Epithelial cell of esophagus (primary cell): ENCODE measurements at regions not wholly inside any gene's neighbourhood (a gene's known extent, or its start where the extent isn't known, plus 50 kb on each side); places are given as distances from the start of the nearest gene placed in this dataset.

Experiments
- DNase-seq: peaks from one replicate; pipeline ENCODE4 v3.0.0; 2010; ENCODE audit warnings: low read depth
- H3K4me3 ChIP-seq: 2 replicates; pipeline ENCODE4 v1.5.1; 2011; ENCODE audit warnings: mild to moderate bottlenecking, low read length, control low read depth
- CTCF ChIP-seq: IDR thresholded peaks from 2 replicates; pipeline ENCODE4 v1.5.1; 2011; ENCODE audit warnings: low read depth, mild to moderate bottlenecking, low read length, control low read depth, inconsistent platforms; ENCODE audit not compliant: insufficient read depth; ENCODE audit errors: missing control alignments

- TF ChIP-seq CTCF = no peak
- no peak for DNase-seq
- no peak overlapping the region for H3K4me3 ChIP-seq
These were observed 417.4 kb downstream of the TSN start for GRCh38 chr2:122172812-122173211.

- TF ChIP-seq CTCF = no peak
- no peak for DNase-seq
- H3K4me3 ChIP-seq = no peak overlapping the region
These were observed 418.6 kb downstream of the TSN start for GRCh38 chr2:122174061-122174460.

GRCh38 chr2:122179492-122180165, 424.2 kb downstream of the TSN start:
- no peak overlapping the region for H3K4me3 ChIP-seq
- peak; percentile 2 for DNase-seq
- no peak for TF ChIP-seq CTCF

DNA sequence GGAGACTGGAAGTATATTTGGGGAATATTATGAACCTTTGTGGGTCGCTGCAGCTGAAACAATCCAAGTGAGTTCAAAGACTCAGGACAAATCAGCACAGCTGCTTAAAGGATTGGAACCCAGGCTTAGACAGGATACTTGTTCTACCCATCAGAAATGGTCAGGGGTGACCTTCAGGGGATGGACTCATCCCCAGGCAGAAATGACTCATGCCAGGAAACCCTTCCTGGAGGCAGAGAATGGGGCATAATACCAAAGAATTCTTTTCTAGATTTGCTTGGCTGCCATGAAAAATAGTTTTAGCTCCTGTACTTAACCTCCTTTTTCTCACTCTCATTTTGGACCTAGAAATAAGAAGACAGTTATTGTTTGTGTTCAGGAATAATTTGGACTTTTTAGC, 425.5 kb downstream of the TSN start:
- TF ChIP-seq CTCF = no peak
- DNase-seq = no peak
- no peak overlapping the region for H3K4me3 ChIP-seq

GRCh38 chr2:122182616-122183355, 427.3 kb downstream of the TSN start:
- H3K4me3 ChIP-seq = no peak overlapping the region
- TF ChIP-seq CTCF = no peak
- DNase-seq = no peak

GRCh38 chr2:122183890-122184289, 428.4 kb downstream of the TSN start:
- DNase-seq = no peak
- TF ChIP-seq CTCF = no peak
- H3K4me3 ChIP-seq = no peak overlapping the region
